ENCODE measurements at regions not wholly inside any gene's neighbourhood (a gene's known extent, or its start where the extent isn't known, plus 50 kb on each side); places are given as distances from the start of the nearest gene placed in this dataset.

DNA sequence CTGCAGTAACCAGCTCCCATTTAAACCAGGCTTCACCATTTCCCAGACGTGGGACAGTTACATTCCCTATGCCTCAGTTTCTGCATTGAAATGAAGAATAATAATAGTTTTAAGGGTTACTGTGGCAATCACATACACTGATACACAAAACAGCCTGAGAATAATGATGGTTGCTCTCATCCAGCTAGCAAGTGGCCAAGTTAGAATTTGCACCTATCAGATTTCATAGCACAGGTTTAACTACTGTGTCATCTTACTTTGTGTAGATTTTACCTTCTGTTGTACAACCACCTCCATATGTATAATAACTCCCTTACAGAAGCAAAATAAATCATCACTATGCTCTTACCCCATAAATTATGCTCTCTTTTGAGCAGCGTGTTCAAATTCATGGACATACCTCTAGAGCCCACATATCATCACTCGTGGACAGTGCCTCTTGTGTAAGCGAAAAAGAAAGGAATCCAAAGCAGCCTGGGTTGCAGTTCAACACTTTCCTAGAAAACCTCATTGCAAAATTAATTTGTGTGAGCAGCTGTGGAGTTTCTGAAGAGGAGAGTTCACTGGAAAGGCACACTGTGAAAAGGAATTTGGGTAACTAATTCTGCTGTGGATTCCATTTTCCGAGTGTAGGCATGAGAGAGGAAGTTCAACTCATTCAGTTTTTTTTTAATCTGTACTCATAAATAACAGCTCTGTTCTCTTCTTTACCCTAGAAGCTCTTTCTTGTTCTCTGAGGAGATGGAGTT is 492.5 kb downstream of the ARL4A start:
- H3K36me3 ChIP-seq (ENCODE audit: control insufficient read depth, insufficient read depth, low read length), result no peaks in the 10 kb centered on the region
- TF ChIP-seq, protein P1, sequence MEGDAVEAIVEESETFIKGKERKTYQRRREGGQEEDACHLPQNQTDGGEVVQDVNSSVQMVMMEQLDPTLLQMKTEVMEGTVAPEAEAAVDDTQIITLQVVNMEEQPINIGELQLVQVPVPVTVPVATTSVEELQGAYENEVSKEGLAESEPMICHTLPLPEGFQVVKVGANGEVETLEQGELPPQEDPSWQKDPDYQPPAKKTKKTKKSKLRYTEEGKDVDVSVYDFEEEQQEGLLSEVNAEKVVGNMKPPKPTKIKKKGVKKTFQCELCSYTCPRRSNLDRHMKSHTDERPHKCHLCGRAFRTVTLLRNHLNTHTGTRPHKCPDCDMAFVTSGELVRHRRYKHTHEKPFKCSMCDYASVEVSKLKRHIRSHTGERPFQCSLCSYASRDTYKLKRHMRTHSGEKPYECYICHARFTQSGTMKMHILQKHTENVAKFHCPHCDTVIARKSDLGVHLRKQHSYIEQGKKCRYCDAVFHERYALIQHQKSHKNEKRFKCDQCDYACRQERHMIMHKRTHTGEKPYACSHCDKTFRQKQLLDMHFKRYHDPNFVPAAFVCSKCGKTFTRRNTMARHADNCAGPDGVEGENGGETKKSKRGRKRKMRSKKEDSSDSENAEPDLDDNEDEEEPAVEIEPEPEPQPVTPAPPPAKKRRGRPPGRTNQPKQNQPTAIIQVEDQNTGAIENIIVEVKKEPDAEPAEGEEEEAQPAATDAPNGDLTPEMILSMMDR (IDR thresholded peaks at IDR 0.05; ENCODE audit: insufficient read depth, low read length, poor library complexity, severe bottlenecking), result no peak
- no peak for DNase-seq (ENCODE audit: low read depth)
- no peaks in the 10 kb centered on the region for H3K27me3 ChIP-seq (ENCODE audit: control insufficient read depth, insufficient read depth, low read length)
- H3K4me3 ChIP-seq (ENCODE audit: low read depth, low read length), result no peak overlapping the region

DNA sequence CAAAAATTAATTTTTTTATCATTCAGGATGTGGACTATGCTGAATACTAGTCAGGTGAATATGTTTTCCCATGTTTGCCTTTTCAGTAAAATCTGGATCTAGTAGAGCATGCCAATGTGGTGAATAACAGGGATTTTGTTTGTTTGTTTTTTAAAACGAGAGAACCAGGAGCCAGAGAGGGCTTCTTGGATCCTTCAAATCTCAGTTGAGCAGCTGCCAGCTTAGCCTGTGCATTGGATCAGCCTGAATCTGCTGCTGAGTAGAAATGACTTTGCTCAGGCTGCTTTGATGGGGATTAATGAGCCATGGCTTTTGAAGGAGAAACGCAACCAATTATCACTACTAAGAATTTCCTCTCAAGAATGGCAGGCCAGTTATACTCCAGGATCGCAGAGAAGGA is 493.8 kb downstream of the ARL4A start:
- peak; percentile 2 for DNase-seq (ENCODE audit: low read depth)
- TF ChIP-seq, protein P1 (IDR thresholded peaks at IDR 0.05; ENCODE audit: insufficient read depth, low read length, poor library complexity, severe bottlenecking), result no peak
- no peaks in the 10 kb centered on the region for H3K27me3 ChIP-seq (ENCODE audit: control insufficient read depth, insufficient read depth, low read length)
- H3K4me3 ChIP-seq (ENCODE audit: low read depth, low read length), result no peak overlapping the region
- H3K36me3 ChIP-seq (ENCODE audit: control insufficient read depth, insufficient read depth, low read length), result no peaks in the 10 kb centered on the region

DNA sequence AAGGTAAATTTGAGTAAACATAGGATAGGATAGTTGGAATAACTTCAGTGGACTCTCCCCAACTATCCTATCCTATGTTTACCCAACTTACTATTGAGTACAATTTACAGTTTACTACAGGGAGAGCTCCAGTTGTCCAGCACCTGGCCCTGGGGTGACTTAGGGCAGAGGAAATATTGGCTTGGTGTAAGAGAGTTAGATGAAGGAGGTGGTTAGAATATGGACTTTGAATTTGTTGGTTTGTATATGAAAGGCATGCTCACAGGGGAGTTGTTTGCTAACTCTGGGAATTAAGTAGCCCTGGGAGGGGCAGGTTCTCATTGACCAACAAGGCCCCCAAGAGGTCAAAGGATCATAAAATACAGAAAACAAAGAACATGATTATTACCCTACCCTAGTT is 497.7 kb downstream of the ARL4A start:
- DNase-seq (ENCODE audit: low read depth), result no peak
- TF ChIP-seq, protein P1 (IDR thresholded peaks at IDR 0.05; ENCODE audit: insufficient read depth, low read length, poor library complexity, severe bottlenecking), result no peak
- Histone ChIP-seq H3K4me3 (ENCODE audit: low read depth, low read length) (no peak overlapping the region), H3K36me3 (ENCODE audit: control insufficient read depth, insufficient read depth, low read length) (no peaks in the 10 kb centered on the region), H3K27me3 (ENCODE audit: control insufficient read depth, insufficient read depth, low read length) (no peaks in the 10 kb centered on the region)

GRCh38 chr7:13188236-13188805 is 500.9 kb downstream of the ARL4A start:
- no peak for DNase-seq (ENCODE audit: low read depth)
- Histone ChIP-seq H3K4me3 (ENCODE audit: low read depth, low read length) (no peak overlapping the region), H3K27me3 (ENCODE audit: control insufficient read depth, insufficient read depth, low read length) (no peaks in the 10 kb centered on the region), H3K36me3 (ENCODE audit: control insufficient read depth, insufficient read depth, low read length) (no peaks in the 10 kb centered on the region)
- TF ChIP-seq, protein P1 (IDR thresholded peaks at IDR 0.05; ENCODE audit: insufficient read depth, low read length, poor library complexity, severe bottlenecking), result no peak

DNA sequence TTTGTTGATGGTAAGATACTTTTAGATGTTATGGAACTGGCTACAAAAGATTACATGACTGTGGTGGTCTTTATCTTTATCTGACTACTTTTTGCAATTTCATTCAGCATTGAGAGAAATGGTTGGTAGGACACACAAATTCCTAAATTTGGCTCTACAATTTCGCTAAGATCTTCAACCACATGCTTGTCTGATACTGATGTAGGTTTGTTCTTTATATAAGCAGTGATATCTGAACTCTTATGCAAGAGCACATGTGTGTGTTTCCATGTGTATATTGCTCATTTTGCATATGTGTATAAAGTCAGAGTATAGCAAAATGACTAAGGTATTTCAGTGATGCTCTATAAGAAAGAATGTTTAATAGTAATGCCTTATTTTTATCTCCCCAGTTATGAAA is 501.5 kb downstream of the ARL4A start:
- no peaks in the 10 kb centered on the region for H3K36me3 ChIP-seq (ENCODE audit: control insufficient read depth, insufficient read depth, low read length)
- no peak overlapping the region for H3K4me3 ChIP-seq (ENCODE audit: low read depth, low read length)
- TF ChIP-seq, protein P1 (IDR thresholded peaks at IDR 0.05; ENCODE audit: insufficient read depth, low read length, poor library complexity, severe bottlenecking), result no peak
- H3K27me3 ChIP-seq (ENCODE audit: control insufficient read depth, insufficient read depth, low read length), result no peaks in the 10 kb centered on the region
- no peak for DNase-seq (ENCODE audit: low read depth)

DNA sequence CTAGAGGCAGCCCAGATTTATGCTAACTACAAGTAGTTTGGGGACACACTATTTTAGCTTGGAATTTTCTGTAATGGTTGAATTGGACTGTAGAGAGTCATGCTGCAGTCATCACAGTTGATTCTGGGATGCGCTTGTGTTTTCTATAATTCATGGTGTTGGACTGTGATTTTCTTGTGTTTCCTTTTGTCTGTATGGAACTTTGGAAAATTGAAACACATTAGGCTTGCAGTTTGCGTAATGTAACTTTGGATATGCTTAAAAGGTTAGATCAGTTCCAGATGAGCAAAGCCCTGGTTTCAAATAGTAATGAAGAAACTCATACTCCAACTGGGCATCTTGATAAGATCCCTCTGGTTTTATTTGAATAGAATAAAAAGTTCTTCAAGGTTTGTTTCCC is 502.2 kb downstream of the ARL4A start:
- no peaks in the 10 kb centered on the region for H3K27me3 ChIP-seq (ENCODE audit: control insufficient read depth, insufficient read depth, low read length)
- TF ChIP-seq, protein P1 (IDR thresholded peaks at IDR 0.05; ENCODE audit: insufficient read depth, low read length, poor library complexity, severe bottlenecking), result no peak
- H3K4me3 ChIP-seq (ENCODE audit: low read depth, low read length), result no peak overlapping the region
- no peaks in the 10 kb centered on the region for H3K36me3 ChIP-seq (ENCODE audit: control insufficient read depth, insufficient read depth, low read length)
- no peak for DNase-seq (ENCODE audit: low read depth)
